H1 (cell line): ENCODE measurements at regions not wholly inside any gene's neighbourhood (a gene's known extent, or its start where the extent isn't known, plus 50 kb on each side); places are given as distances from the start of the nearest gene placed in this dataset.
A peak's percentile ranks its signal among the peaks of the same experiment; 100 is the strongest.

Experiments used
- CTCF ChIA-PET: fragments of 300-600 bp; sonication (Branson Sonifier 250); formaldehyde crosslinking; loops from one replicate; lab custom pipeline; 2021; ENCODE audit not compliant: partially characterized antibody; lab: Charles Lee
- POLR2A ChIA-PET: fragments of 300-600 bp; sonication (Branson Sonifier 250); formaldehyde crosslinking; loops from one replicate; lab custom pipeline; 2021; ENCODE audit warnings: inconsistent platforms; ENCODE audit not compliant: partially characterized antibody; lab: Charles Lee
- DNase-seq, 2 experiments: peaks; one replicate each; pipeline versions ENCODE4 v3.0.0 to v3.0.0-alpha.2; 2010 to 2022; ENCODE audit warnings: low spot score in 2 of 2, low read depth in 1 of 2, mixed read lengths in 1 of 2
- FAIRE-seq: peaks from 2 replicates; lab custom pipeline; 2011; peaks lifted over from hg19 to GRCh38; lab: Jason Lieb, UNC
- H2AFZ ChIP-seq: 2 replicates; pipeline ENCODE4 v1.8.1; 2012; ENCODE audit warnings: low read length, inconsistent platforms
- H2AK5ac ChIP-seq: 2 replicates; pipeline ENCODE4 v1.6.1; 2013; ENCODE audit warnings: low read depth, low read length
- H2BK120ac ChIP-seq: replicated peaks from 2 replicates; pipeline ENCODE3; 2013; ENCODE audit warnings: low read depth, low read length, inconsistent platforms
- H2BK12ac ChIP-seq: 2 replicates; pipeline ENCODE4 v1.6.1; 2013; ENCODE audit warnings: low read depth, low read length
- H2BK15ac ChIP-seq: 2 replicates; pipeline ENCODE4 v1.6.1; 2013; ENCODE audit warnings: low read length
- H2BK20ac ChIP-seq: 2 replicates; pipeline ENCODE4 v1.6.1; 2013; ENCODE audit warnings: low read length
- H2BK5ac ChIP-seq: 2 replicates; pipeline ENCODE4 v1.6.1; 2013; ENCODE audit warnings: low read depth, low read length
- H3K14ac ChIP-seq: 2 replicates; pipeline ENCODE4 v1.6.1; 2013; ENCODE audit warnings: inconsistent platforms; ENCODE audit not compliant: insufficient read length
- H3K18ac ChIP-seq: 2 replicates; pipeline ENCODE4 v1.6.1; 2013; ENCODE audit warnings: low read length; ENCODE audit errors: extremely low read depth
- H3K23ac ChIP-seq: 2 replicates; pipeline ENCODE4 v1.6.1; 2013; ENCODE audit warnings: inconsistent platforms; ENCODE audit not compliant: insufficient read length
- H3K23me2 ChIP-seq: 2 replicates; pipeline ENCODE4 v1.6.1; 2013; ENCODE audit warnings: low read depth, low read length
- H3K27ac ChIP-seq: 2 replicates; pipeline ENCODE4 v1.6.1; 2011; ENCODE audit warnings: low read depth, low read length, inconsistent platforms
- H3K27me3 ChIP-seq, 4 experiments: replicated peaks in 1 of 4; 1 replicate in 1 of 4; 2 replicates in 3 of 4; pipeline versions ENCODE4 v1.6.1 to v1.8.1; 2011 to 2013; ENCODE audit warnings: low read length in 3 of 4, mild to moderate bottlenecking in 3 of 4, inconsistent platforms in 2 of 4, mixed read lengths in 2 of 4, moderate library complexity in 1 of 4; ENCODE audit not compliant: control insufficient read depth in 3 of 4, insufficient read depth in 3 of 4; ENCODE audit errors: extremely low read depth in 1 of 4
- H3K36me3 ChIP-seq, 4 experiments: 2 replicates each; pipeline versions ENCODE4 v1.6.1 to v1.8.1; 2011 to 2013; ENCODE audit warnings: mild to moderate bottlenecking in 4 of 4, low read length in 3 of 4, moderate library complexity in 2 of 4, control low read depth in 1 of 4, inconsistent platforms in 1 of 4; ENCODE audit not compliant: insufficient read depth in 4 of 4, control insufficient read depth in 2 of 4
- H3K4ac ChIP-seq: replicated peaks from 2 replicates; pipeline ENCODE3; 2013; ENCODE audit warnings: low read length, low read depth, mixed read lengths, inconsistent platforms; ENCODE audit not compliant: insufficient read length
- H3K4me1 ChIP-seq, 4 experiments: replicated peaks in 1 of 4; 1 replicate in 1 of 4; 2 replicates in 3 of 4; pipeline versions ENCODE4 v1.6.1 to v1.8.1; 2011 to 2013; ENCODE audit warnings: low read length in 3 of 4, inconsistent platforms in 2 of 4, mixed read lengths in 1 of 4; ENCODE audit not compliant: insufficient read depth in 4 of 4, control insufficient read depth in 3 of 4
- H3K4me2 ChIP-seq, 2 experiments: 2 replicates each; pipeline versions ENCODE4 v1.6.1 to v1.8.1; 2011 to 2013; ENCODE audit warnings: low read depth in 2 of 2, low read length in 2 of 2, control low read depth in 1 of 2, inconsistent platforms in 1 of 2, mild to moderate bottlenecking in 1 of 2; ENCODE audit not compliant: insufficient read depth in 1 of 2
- H3K4me3 ChIP-seq, 4 experiments: fragments of 200-600, 300-600 bp in 1 of 4; sonication (generic), shearing (Covaris generic), sonication (Bioruptor Twin) in 1 of 4; 2 replicates each; pipeline versions ENCODE4 v1.5.1 to v1.8.1; 2011 to 2016; ENCODE audit warnings: low read length in 4 of 4, low read depth in 3 of 4, control low read depth in 2 of 4, inconsistent platforms in 2 of 4, mild to moderate bottlenecking in 2 of 4, mixed read lengths in 1 of 4, moderate library complexity in 1 of 4; ENCODE audit not compliant: insufficient read depth in 2 of 4; ENCODE audit errors: extremely low read depth in 1 of 4
- H3K56ac ChIP-seq: replicated peaks from 2 replicates; pipeline ENCODE3; 2013; ENCODE audit warnings: low read depth, mild to moderate bottlenecking, mixed read lengths, low read length, inconsistent platforms; ENCODE audit not compliant: insufficient read length
- H3K79me1 ChIP-seq: 2 replicates; pipeline ENCODE4 v1.6.1; 2013; ENCODE audit warnings: low read depth, low read length, control low read depth
- H3K79me2 ChIP-seq, 2 experiments: 2 replicates each; pipeline versions ENCODE4 v1.6.1 to v1.8.1; 2012 to 2013; ENCODE audit warnings: low read length in 2 of 2, mild to moderate bottlenecking in 2 of 2, inconsistent platforms in 1 of 2; ENCODE audit not compliant: insufficient read depth in 2 of 2, control insufficient read depth in 1 of 2
- H3K9ac ChIP-seq, 4 experiments: replicated peaks in 1 of 4; 1 replicate in 1 of 4; 2 replicates in 3 of 4; pipeline versions ENCODE4 v1.6.1 to v1.8.1; 2011 to 2013; ENCODE audit warnings: low read depth in 3 of 4, low read length in 3 of 4, control low read depth in 2 of 4, mild to moderate bottlenecking in 2 of 4, moderate library complexity in 2 of 4, inconsistent platforms in 1 of 4; ENCODE audit errors: extremely low read depth in 1 of 4
- H3K9me3 ChIP-seq, 2 experiments: 2 replicates each; pipeline versions ENCODE4 v1.6.1 to v1.8.1; 2012 to 2013; ENCODE audit warnings: mild to moderate bottlenecking in 2 of 2, moderate library complexity in 2 of 2, control low read depth in 1 of 2, inconsistent platforms in 1 of 2, low read depth in 1 of 2, low read length in 1 of 2, mixed read lengths in 1 of 2; ENCODE audit not compliant: insufficient read depth in 2 of 2
- H4K20me1 ChIP-seq, 2 experiments: replicated peaks in 1 of 2; 2 replicates each; pipeline versions ENCODE3 to v1.8.1; 2011 to 2013; ENCODE audit warnings: inconsistent platforms in 2 of 2, low read length in 2 of 2, mild to moderate bottlenecking in 1 of 2; ENCODE audit not compliant: insufficient read depth in 2 of 2, control insufficient read depth in 1 of 2
- H4K5ac ChIP-seq: 2 replicates; pipeline ENCODE4 v1.6.1; 2013; ENCODE audit warnings: low read length, low read depth, mixed read lengths, inconsistent platforms; ENCODE audit not compliant: insufficient read length
- H4K8ac ChIP-seq: 2 replicates; pipeline ENCODE4 v1.8.0; 2013; ENCODE audit warnings: mild to moderate bottlenecking, moderate library complexity, low read length, inconsistent platforms; ENCODE audit not compliant: insufficient read depth; ENCODE audit errors: extremely low read depth
- H4K91ac ChIP-seq: replicated peaks from 2 replicates; pipeline ENCODE3; 2013; ENCODE audit warnings: low read length, mixed read lengths, inconsistent platforms; ENCODE audit not compliant: insufficient read length
- ASH2L ChIP-seq: fragments of 200-600, 300-600 bp; sonication (generic); IDR thresholded peaks from one replicate; pipeline ENCODE4 v1.7.1; 2017; ENCODE audit warnings: low read length
- CEBPB ChIP-seq: IDR thresholded peaks from 2 replicates; pipeline ENCODE4 v1.6.1; 2012; ENCODE audit warnings: low read depth, low read length
- CHD2 ChIP-seq: IDR thresholded peaks from 2 replicates; pipeline ENCODE4 v1.6.1; 2012; ENCODE audit warnings: low read length, improper control_type of control experiment
- CTBP2 ChIP-seq: IDR thresholded peaks from 2 replicates; pipeline ENCODE4 v1.7.0; 2011; ENCODE audit warnings: borderline replicate concordance, mild to moderate bottlenecking, moderate library complexity, mixed read lengths, low read length; ENCODE audit not compliant: insufficient read depth, insufficient read length
- GTF2F1 ChIP-seq: IDR thresholded peaks from 2 replicates; pipeline ENCODE4 v1.6.1; 2012; ENCODE audit warnings: low read depth, low read length, improper control_type of control experiment, borderline replicate concordance
- JUN ChIP-seq: IDR thresholded peaks from 2 replicates; pipeline ENCODE4 v1.6.1; 2011; ENCODE audit warnings: low read depth, mild to moderate bottlenecking, improper control_type of control experiment, low read length
- NRF1 ChIP-seq: IDR thresholded peaks from 2 replicates; pipeline ENCODE4 v1.6.1; 2011; ENCODE audit warnings: mild to moderate bottlenecking, low read depth, low read length, improper control_type of control experiment
- POLR2A ChIP-seq, 2 experiments: IDR thresholded peaks; 1 replicate in 1 of 2; 2 replicates in 1 of 2; pipeline ENCODE4 v1.6.1; 2011; ENCODE audit warnings: low read depth in 2 of 2, low read length in 2 of 2, mild to moderate bottlenecking in 2 of 2; ENCODE audit errors: control extremely low read depth in 1 of 2
- POU5F1 ChIP-seq: IDR thresholded peaks from 2 replicates; pipeline ENCODE4 v1.6.1; 2011; ENCODE audit warnings: low read depth, mild to moderate bottlenecking, low read length, moderate library complexity
- SIRT6 ChIP-seq: IDR thresholded peaks from one replicate; pipeline ENCODE4 v1.7.1; 2012; ENCODE audit warnings: low read length, inconsistent platforms
- YY1 ChIP-seq: IDR thresholded peaks from 2 replicates; pipeline ENCODE4 v1.6.1; 2011; ENCODE audit warnings: low read depth, mild to moderate bottlenecking, low read length
- WGBS, 2 experiments: shearing (Covaris generic) in 1 of 2; methylation state at CpG; one replicate each; pipeline versions ENCODE4 v1.1.6 to v1.1.7; 2013 to 2015; ENCODE audit warnings: low lambda C conversion rate in 2 of 2, mixed read lengths in 2 of 2, inconsistent platforms in 1 of 2, low coverage in 1 of 2, missing lambda C conversion rate in 1 of 2; ENCODE audit not compliant: insufficient replicate concordance in 2 of 2, insufficient coverage in 1 of 2, insufficient read length in 1 of 2; ENCODE audit errors: extremely low coverage in 1 of 2, missing lambda C conversion rate in 1 of 2; 5-methylcytosine and 5-hydroxymethylcytosine counted together

- no peaks in the 10 kb centered on the region for H3K79me2 ChIP-seq
- H3K23ac ChIP-seq: no peak overlapping the region
- TF ChIP-seq CHD2 (no peak), GTF2F1 (no peak), ASH2L (no peak), CTBP2 (no peak), NRF1 (no peak), POLR2A (IDR thresholded peaks at IDR 0.05; ENCODE audit: control extremely low read depth in 1 of 2, low read depth in 2 of 2, low read length in 2 of 2) (no peak), YY1 (no peak), CEBPB (no peak), JUN (no peak), POU5F1 (no peak), SIRT6 (no peak)
- TF ChIP-seq, all 59 proteins: peak for 0
- Histone ChIP-seq H4K20me1 (no peaks in the 10 kb centered on the region), H2BK120ac (no peak overlapping the region), H4K91ac (no peak overlapping the region), H3K4me2 (no peak overlapping the region), H3K27ac (no peak overlapping the region), H3K4me1 (no peaks in the 10 kb centered on the region), H3K23me2 (no peaks in the 10 kb centered on the region; the same call in 1 of the 2 replicates), H3K79me1 (no peaks in the 10 kb centered on the region), H3K36me3 (no peaks in the 10 kb centered on the region), H2AK5ac (no peak overlapping the region), H4K8ac (no peak overlapping the region), H2BK5ac (no peak overlapping the region), H3K4me3 (no peak overlapping the region), H3K9me3 (no peaks in the 10 kb centered on the region; a peak in 1 of 4 replicates), H3K56ac (no peak overlapping the region), H3K18ac (no peak overlapping the region), H3K27me3 (no peaks in the 10 kb centered on the region), H3K14ac (no peak overlapping the region), H3K4ac (no peak overlapping the region), H2BK12ac (no peak overlapping the region), H2BK15ac (no peak overlapping the region), H2AFZ (0 out of 2 replicates have a peak overlapping the region, but pooled peaks have one; percentile 20), H3K9ac (no peak overlapping the region), H4K5ac (no peak overlapping the region), H2BK20ac (no peak overlapping the region)
- ChIA-PET CTCF (interaction anchor here (0.7 to 2.3 kb wide), 2 partner anchors 11 to 13 kb away, joined by 3 to 6 read pairs; no protein-coding TSS in a partner anchor), POLR2A (no interaction called here)
- 60% methylated on average over 1 of the region's 1 CpG; no CpG with 5 or more reads in 1 of the 2 experiments for WGBS, 2 experiments
- DNase-seq (no peak), FAIRE-seq (no peak)
These were observed 145.4 kb downstream of the KIF20B start for GRCh38 chr10:89846786-89847185.
